ENCODE measurements at regions not wholly inside any gene's neighbourhood (a gene's known extent, or its start where the extent isn't known, plus 50 kb on each side); places are given as distances from the start of the nearest gene placed in this dataset.

GRCh38 chr6:76703285-76703684, 630.8 kb upstream of the IMPG1 start:
- WGBS, 2 donors: 93 to 94% methylated on average over 2 of the region's 2 CpGs
- intact Hi-C loops (cut with DNase I): no loop called here
- H3K27ac ChIP-seq (ENCODE audit: low read depth in 1 of 2, low read length in 2 of 2): no peak overlapping the region
- no peak for ATAC-seq (ENCODE audit: low FRiP score)
- no peak for DNase-seq
- no peaks in the 10 kb centered on the region for H3K4me1 ChIP-seq (ENCODE audit: control insufficient read depth in 1 of 2, insufficient read depth in 2 of 2, low read length in 2 of 2)
- no peaks in the 10 kb centered on the region for H3K36me3 ChIP-seq (ENCODE audit: control insufficient read depth in 1 of 2, insufficient read depth in 2 of 2, low read length in 1 of 2)
- H3K9me3 ChIP-seq (ENCODE audit: control insufficient read depth, low read length): no peaks in the 10 kb centered on the region
- no peaks in the 10 kb centered on the region for H3K27me3 ChIP-seq (ENCODE audit: control insufficient read depth in 1 of 2, insufficient read depth in 2 of 2, low read length in 1 of 2)
- no peak overlapping the region for H3K4me3 ChIP-seq (ENCODE audit: low read length in 2 of 2)

GRCh38 chr6:76702187-76702586, 629.7 kb upstream of the IMPG1 start:
- Histone ChIP-seq H3K9me3 (ENCODE audit: control insufficient read depth, low read length) (no peaks in the 10 kb centered on the region), H3K4me3 (ENCODE audit: low read length in 2 of 2) (no peak overlapping the region), H3K27ac (ENCODE audit: low read depth in 1 of 2, low read length in 2 of 2) (no peak overlapping the region), H3K4me1 (ENCODE audit: control insufficient read depth in 1 of 2, insufficient read depth in 2 of 2, low read length in 2 of 2) (no peaks in the 10 kb centered on the region), H3K27me3 (ENCODE audit: control insufficient read depth in 1 of 2, insufficient read depth in 2 of 2, low read length in 1 of 2) (no peaks in the 10 kb centered on the region), H3K36me3 (ENCODE audit: control insufficient read depth in 1 of 2, insufficient read depth in 2 of 2, low read length in 1 of 2) (no peaks in the 10 kb centered on the region)
- ATAC-seq (ENCODE audit: low FRiP score): no peak
- intact Hi-C loops (cut with DNase I): no loop called here
- no peak for DNase-seq
- 61% methylated on average over 1 of the region's 1 CpG for WGBS, 2 donors

- Histone ChIP-seq H3K36me3 (ENCODE audit: control insufficient read depth in 1 of 2, insufficient read depth in 2 of 2, low read length in 1 of 2) (no peaks in the 10 kb centered on the region), H3K27me3 (ENCODE audit: control insufficient read depth in 1 of 2, insufficient read depth in 2 of 2, low read length in 1 of 2) (no peaks in the 10 kb centered on the region), H3K4me3 (ENCODE audit: low read length in 2 of 2) (no peak overlapping the region), H3K4me1 (ENCODE audit: control insufficient read depth in 1 of 2, insufficient read depth in 2 of 2, low read length in 2 of 2) (no peaks in the 10 kb centered on the region), H3K27ac (ENCODE audit: low read depth in 1 of 2, low read length in 2 of 2) (no peak overlapping the region), H3K9me3 (ENCODE audit: control insufficient read depth, low read length) (no peaks in the 10 kb centered on the region)
- intact Hi-C loops (cut with DNase I): no loop called here
- WGBS, 2 donors: 32 to 38% methylated on average over 3 of the region's 3 CpGs
- DNase-seq (no peak), ATAC-seq (ENCODE audit: low FRiP score) (no peak)
Observed at GRCh38 chr6:76701610-76702009, 629.1 kb upstream of the IMPG1 start.

- Histone ChIP-seq H3K4me3 (ENCODE audit: low read length in 2 of 2) (no peak overlapping the region), H3K27ac (ENCODE audit: low read depth in 1 of 2, low read length in 2 of 2) (no peak overlapping the region), H3K27me3 (ENCODE audit: control insufficient read depth in 1 of 2, insufficient read depth in 2 of 2, low read length in 1 of 2) (no peaks in the 10 kb centered on the region), H3K4me1 (ENCODE audit: control insufficient read depth in 1 of 2, insufficient read depth in 2 of 2, low read length in 2 of 2) (no peaks in the 10 kb centered on the region), H3K9me3 (ENCODE audit: control insufficient read depth, low read length) (no peaks in the 10 kb centered on the region), H3K36me3 (ENCODE audit: control insufficient read depth in 1 of 2, insufficient read depth in 2 of 2, low read length in 1 of 2) (no peaks in the 10 kb centered on the region)
- WGBS, 2 donors: 23 to 28% methylated on average over 2 of the region's 2 CpGs
- DNase-seq (no peak), ATAC-seq (ENCODE audit: low FRiP score) (no peak)
- intact Hi-C loops (cut with DNase I): no loop called here
Observed at GRCh38 chr6:76697585-76697984, 625.1 kb upstream of the IMPG1 start.

- H3K4me1 ChIP-seq (ENCODE audit: control insufficient read depth in 1 of 2, insufficient read depth in 2 of 2, low read length in 2 of 2): peaks cover 0 to 2% of the 10 kb centered on the region in 2 donors
- 47 to 57% methylated on average over 1 of the region's 1 CpG for WGBS, 2 donors
- intact Hi-C loops (cut with DNase I): no loop called here
Observed at GRCh38 chr6:76694795-76695194, 622.3 kb upstream of the IMPG1 start.

GRCh38 chr6:76684875-76685274, 612.4 kb upstream of the IMPG1 start:
- 93% methylated on average over 5 of the region's 5 CpGs for WGBS, 2 donors
- no peaks in the 10 kb centered on the region for H3K27me3 ChIP-seq (ENCODE audit: control insufficient read depth in 1 of 2, insufficient read depth in 2 of 2, low read length in 1 of 2)
- no peaks in the 10 kb centered on the region for H3K36me3 ChIP-seq (ENCODE audit: control insufficient read depth in 1 of 2, insufficient read depth in 2 of 2, low read length in 1 of 2)
- intact Hi-C loops (cut with DNase I): loop anchor here (5.0 to 10.0 kb wide), 2 partner anchors 190 to 777 kb away; partner anchors contain the start of gene HTR1B (in 2 of the 2)
- ATAC-seq (ENCODE audit: low FRiP score): peak; percentile 15
- no peaks in the 10 kb centered on the region for H3K4me1 ChIP-seq (ENCODE audit: control insufficient read depth in 1 of 2, insufficient read depth in 2 of 2, low read length in 2 of 2)
- H3K9me3 ChIP-seq (ENCODE audit: control insufficient read depth, low read length): no peaks in the 10 kb centered on the region
- no peak overlapping the region for H3K4me3 ChIP-seq (ENCODE audit: low read length in 2 of 2)
- no peak overlapping the region for H3K27ac ChIP-seq (ENCODE audit: low read depth in 1 of 2, low read length in 2 of 2)
- no peak for DNase-seq

More at GRCh38 chr6:76694795-76695194, 622.3 kb upstream of the IMPG1 start:
- Histone ChIP-seq H3K27ac (ENCODE audit: low read depth in 1 of 2, low read length in 2 of 2) (no peak overlapping the region), H3K4me3 (ENCODE audit: low read length in 2 of 2) (no peak overlapping the region), H3K36me3 (ENCODE audit: control insufficient read depth in 1 of 2, insufficient read depth in 2 of 2, low read length in 1 of 2) (no peaks in the 10 kb centered on the region), H3K27me3 (ENCODE audit: control insufficient read depth in 1 of 2, insufficient read depth in 2 of 2, low read length in 1 of 2) (no peaks in the 10 kb centered on the region), H3K9me3 (ENCODE audit: control insufficient read depth, low read length) (no peaks in the 10 kb centered on the region)
- no peak for ATAC-seq (ENCODE audit: low FRiP score)
- DNase-seq: no peak

GRCh38 chr6:76683985-76684384, 611.5 kb upstream of the IMPG1 start:
- Histone ChIP-seq H3K4me1 (ENCODE audit: control insufficient read depth in 1 of 2, insufficient read depth in 2 of 2, low read length in 2 of 2) (no peaks in the 10 kb centered on the region), H3K9me3 (ENCODE audit: control insufficient read depth, low read length) (no peaks in the 10 kb centered on the region), H3K36me3 (ENCODE audit: control insufficient read depth in 1 of 2, insufficient read depth in 2 of 2, low read length in 1 of 2) (no peaks in the 10 kb centered on the region), H3K4me3 (ENCODE audit: low read length in 2 of 2) (no peak overlapping the region), H3K27me3 (ENCODE audit: control insufficient read depth in 1 of 2, insufficient read depth in 2 of 2, low read length in 1 of 2) (no peaks in the 10 kb centered on the region), H3K27ac (ENCODE audit: low read depth in 1 of 2, low read length in 2 of 2) (no peak overlapping the region)
- WGBS, 2 donors: 65 to 67% methylated on average over 2 of the region's 2 CpGs
- intact Hi-C loops (cut with DNase I): loop anchor here (5.0 to 10.0 kb wide), 2 partner anchors 191 to 778 kb away; partner anchors contain the start of gene HTR1B (in 2 of the 2)
- DNase-seq (no peak), ATAC-seq (ENCODE audit: low FRiP score) (no peak)

- intact Hi-C loops (cut with DNase I): loop anchor here (5.0 to 10.0 kb wide), 2 partner anchors 192 to 779 kb away; partner anchors contain the start of gene HTR1B (in 2 of the 2)
- 26 to 39% methylated on average over 1 of the region's 1 CpG for WGBS, 2 donors
- no peaks in the 10 kb centered on the region for H3K36me3 ChIP-seq (ENCODE audit: control insufficient read depth in 1 of 2, insufficient read depth in 2 of 2, low read length in 1 of 2)
Observed at GRCh38 chr6:76682842-76683241, 610.4 kb upstream of the IMPG1 start.

GRCh38 chr6:76681781-76682180, 609.3 kb upstream of the IMPG1 start:
- H3K27me3 ChIP-seq (ENCODE audit: control insufficient read depth in 1 of 2, insufficient read depth in 2 of 2, low read length in 1 of 2): no peaks in the 10 kb centered on the region
- intact Hi-C loops (cut with DNase I): loop anchor here (5.0 to 10.0 kb wide), 2 partner anchors 193 to 781 kb away; partner anchors contain the start of gene HTR1B (in 2 of the 2)
- no peak for ATAC-seq (ENCODE audit: low FRiP score)

More at GRCh38 chr6:76682842-76683241, 610.4 kb upstream of the IMPG1 start:
- Histone ChIP-seq H3K27ac (ENCODE audit: low read depth in 1 of 2, low read length in 2 of 2) (no peak overlapping the region), H3K4me1 (ENCODE audit: control insufficient read depth in 1 of 2, insufficient read depth in 2 of 2, low read length in 2 of 2) (no peaks in the 10 kb centered on the region), H3K4me3 (ENCODE audit: low read length in 2 of 2) (no peak overlapping the region), H3K9me3 (ENCODE audit: control insufficient read depth, low read length) (no peaks in the 10 kb centered on the region), H3K27me3 (ENCODE audit: control insufficient read depth in 1 of 2, insufficient read depth in 2 of 2, low read length in 1 of 2) (no peaks in the 10 kb centered on the region)
- no peak for ATAC-seq (ENCODE audit: low FRiP score)
- DNase-seq: no peak

More at GRCh38 chr6:76681781-76682180, 609.3 kb upstream of the IMPG1 start:
- no peak overlapping the region for H3K4me3 ChIP-seq (ENCODE audit: low read length in 2 of 2)
- H3K36me3 ChIP-seq (ENCODE audit: control insufficient read depth in 1 of 2, insufficient read depth in 2 of 2, low read length in 1 of 2): no peaks in the 10 kb centered on the region
- no peaks in the 10 kb centered on the region for H3K4me1 ChIP-seq (ENCODE audit: control insufficient read depth in 1 of 2, insufficient read depth in 2 of 2, low read length in 2 of 2)
- H3K9me3 ChIP-seq (ENCODE audit: control insufficient read depth, low read length): no peaks in the 10 kb centered on the region
- no peak for DNase-seq
- H3K27ac ChIP-seq (ENCODE audit: low read depth in 1 of 2, low read length in 2 of 2): no peak overlapping the region

Measured in aorta (tissue), 5 donors.